Muscle layer of duodenum (tissue), 2 donors: ENCODE measurements at regions not wholly inside any gene's neighbourhood (a gene's known extent, or its start where the extent isn't known, plus 50 kb on each side); places are given as distances from the start of the nearest gene placed in this dataset.
"Not testable (repeated sequence)": the region's sequence is repeated elsewhere in the genome, so short reads cannot be mapped to it uniquely, and the experiment has no call there.

Source experiments
- H3K27ac ChIP-seq: one replicate; pipeline ENCODE4 v1.7.0; 2013; ENCODE audit warnings: mild to moderate bottlenecking, low read length
- H3K27me3 ChIP-seq: one replicate; pipeline ENCODE4 v1.7.0; 2013; ENCODE audit warnings: low read depth, mild to moderate bottlenecking, control low read depth, low read length
- H3K36me3 ChIP-seq, 2 donors: one replicate each; pipeline ENCODE4 v1.7.0; 2013; ENCODE audit warnings: low read length in 2 of 2, control low read depth in 1 of 2, mild to moderate bottlenecking in 1 of 2; ENCODE audit not compliant: insufficient read depth in 2 of 2, control insufficient read depth in 1 of 2
- H3K4me1 ChIP-seq, 2 donors: one replicate each; pipeline ENCODE4 v1.7.0; 2013; ENCODE audit warnings: low read length in 2 of 2, mild to moderate bottlenecking in 2 of 2, control low read depth in 1 of 2, moderate library complexity in 1 of 2; ENCODE audit not compliant: insufficient read depth in 2 of 2, control insufficient read depth in 1 of 2
- H3K4me3 ChIP-seq, 2 donors: one replicate each; pipeline ENCODE4 v1.7.0; 2013; ENCODE audit warnings: low read length in 2 of 2, low read depth in 1 of 2, mild to moderate bottlenecking in 1 of 2
- H3K9me3 ChIP-seq, 2 donors: one replicate each; pipeline ENCODE4 v1.7.0; 2013; ENCODE audit warnings: low read length in 2 of 2, control low read depth in 1 of 2, mild to moderate bottlenecking in 1 of 2; ENCODE audit not compliant: control insufficient read depth in 1 of 2
- donor health status: healthy.

GRCh38 chr5:125976421-125977000, 446.7 kb upstream of the GRAMD2B start:
- no peaks in the 10 kb centered on the region for H3K9me3 ChIP-seq
- no peaks in the 10 kb centered on the region for H3K4me1 ChIP-seq
- no peak overlapping the region for H3K4me3 ChIP-seq
- no peak overlapping the region for H3K27ac ChIP-seq
- H3K36me3 ChIP-seq = no peaks in the 10 kb centered on the region
- H3K27me3 ChIP-seq = no peaks in the 10 kb centered on the region

GRCh38 chr5:125978015-125978414, 445.2 kb upstream of the GRAMD2B start:
- Histone ChIP-seq H3K9me3 (no peaks in the 10 kb centered on the region), H3K4me3 (no peak overlapping the region), H3K36me3 (no peaks in the 10 kb centered on the region), H3K27me3 (no peaks in the 10 kb centered on the region), H3K4me1 (no peaks in the 10 kb centered on the region), H3K27ac (no peak overlapping the region)

GRCh38 chr5:125979636-125980035, 443.6 kb upstream of the GRAMD2B start:
- H3K36me3 ChIP-seq = no peaks in the 10 kb centered on the region
- H3K4me3 ChIP-seq = no peak overlapping the region
- no peaks in the 10 kb centered on the region for H3K4me1 ChIP-seq
- H3K27ac ChIP-seq = no peak overlapping the region
- no peaks in the 10 kb centered on the region for H3K27me3 ChIP-seq
- no peaks in the 10 kb centered on the region for H3K9me3 ChIP-seq

GRCh38 chr5:125981016-125981415, 442.2 kb upstream of the GRAMD2B start:
- Histone ChIP-seq H3K27ac (no peak overlapping the region), H3K9me3 (no peaks in the 10 kb centered on the region), H3K27me3 (no peaks in the 10 kb centered on the region), H3K4me3 (no peak overlapping the region), H3K36me3 (no peaks in the 10 kb centered on the region), H3K4me1 (no peaks in the 10 kb centered on the region)

- H3K27me3 ChIP-seq = no peaks in the 10 kb centered on the region
- H3K4me1 ChIP-seq = peaks cover 0 to 3% of the 10 kb centered on the region in 2 donors
- no peaks in the 10 kb centered on the region for H3K9me3 ChIP-seq
- no peaks in the 10 kb centered on the region for H3K36me3 ChIP-seq
- no peak overlapping the region for H3K4me3 ChIP-seq
- H3K27ac ChIP-seq = no peak overlapping the region
Observed at GRCh38 chr5:125987677-125988255, 435.4 kb upstream of the GRAMD2B start.

- Histone ChIP-seq H3K36me3 (no peaks in the 10 kb centered on the region), H3K4me1 (peaks cover 0 to 3% of the 10 kb centered on the region in 2 donors), H3K27ac (no peak overlapping the region), H3K4me3 (no peak overlapping the region), H3K9me3 (no peaks in the 10 kb centered on the region), H3K27me3 (no peaks in the 10 kb centered on the region)
Observed at GRCh38 chr5:125992050-125992449, 431.2 kb upstream of the GRAMD2B start.

GRCh38 chr5:125999271-126000030, 423.8 kb upstream of the GRAMD2B start:
- H3K36me3 ChIP-seq, H3K9me3 ChIP-seq, H3K27ac ChIP-seq, H3K27me3 ChIP-seq, H3K4me3 ChIP-seq: not testable (repeated sequence)
- H3K4me1 ChIP-seq = peaks cover 7 to 12% of the 10 kb centered on the region in 2 donors

GRCh38 chr5:126000507-126000906, 422.7 kb upstream of the GRAMD2B start:
- peaks cover 7 to 12% of the 10 kb centered on the region in 2 donors for H3K4me1 ChIP-seq
- no peaks in the 10 kb centered on the region for H3K36me3 ChIP-seq
- no peaks in the 10 kb centered on the region for H3K27me3 ChIP-seq
- no peaks in the 10 kb centered on the region for H3K9me3 ChIP-seq
- no peak overlapping the region for H3K27ac ChIP-seq
- H3K4me3 ChIP-seq = no peak overlapping the region

GRCh38 chr5:126002222-126002897, 420.8 kb upstream of the GRAMD2B start:
- H3K36me3 ChIP-seq = no peaks in the 10 kb centered on the region
- H3K27me3 ChIP-seq = no peaks in the 10 kb centered on the region
- H3K4me1 ChIP-seq = peaks cover 7 to 12% of the 10 kb centered on the region in 2 donors
- no peaks in the 10 kb centered on the region for H3K9me3 ChIP-seq
- H3K27ac ChIP-seq = peak overlapping the region; percentile 30
- H3K4me3 ChIP-seq = peak overlapping the region in 1 of 2 donors; percentile 7

- no peaks in the 10 kb centered on the region for H3K27me3 ChIP-seq
- no peaks in the 10 kb centered on the region for H3K36me3 ChIP-seq
- no peaks in the 10 kb centered on the region for H3K9me3 ChIP-seq
- H3K27ac ChIP-seq = no peak overlapping the region
- H3K4me1 ChIP-seq = peaks cover 7 to 12% of the 10 kb centered on the region in 2 donors
- no peak overlapping the region for H3K4me3 ChIP-seq
Observed at GRCh38 chr5:126003309-126003708, 419.9 kb upstream of the GRAMD2B start.

GRCh38 chr5:126004636-126005035, 418.6 kb upstream of the GRAMD2B start:
- Histone ChIP-seq H3K27me3 (no peaks in the 10 kb centered on the region), H3K36me3 (no peaks in the 10 kb centered on the region), H3K27ac (no peak overlapping the region), H3K9me3 (no peaks in the 10 kb centered on the region), H3K4me1 (peaks cover 7 to 12% of the 10 kb centered on the region in 2 donors), H3K4me3 (no peak overlapping the region)
